Heart left ventricle (tissue), 16 donors: ENCODE measurements at regions not wholly inside any gene's neighbourhood (a gene's known extent, or its start where the extent isn't known, plus 50 kb on each side); places are given as distances from the start of the nearest gene placed in this dataset.
A peak's percentile ranks its signal among the peaks of the same experiment; 100 is the strongest.

Experiments
- ATAC-seq, 4 donors: fragments of 200-7000 bp; cut with Tn5 transposase; one replicate each; pipeline ENCODE4 v1.9.1; 2020 to 2022; ENCODE audit warnings: moderate library complexity in 4 of 4, mild to moderate bottlenecking in 3 of 4, moderate number of reproducible peaks in 1 of 4
- DNase-seq, 5 donors: peaks; one replicate each; pipeline ENCODE4 v3.0.0-alpha.2; 2020
- H3K27ac ChIP-seq, 12 donors: fragments of 200-600 bp; sonication (generic) in 4 of 12; one replicate each; pipeline versions ENCODE4 v1.5.0 to v1.8.0; 2016 to 2022; ENCODE audit warnings: mild to moderate bottlenecking in 2 of 12
- H3K27me3 ChIP-seq, 9 donors: fragments of 200-600 bp; sonication (generic) in 2 of 9; one replicate each; pipeline versions ENCODE4 v1.5.1 to v1.8.0; 2016 to 2022; ENCODE audit warnings: mild to moderate bottlenecking in 3 of 9
- H3K36me3 ChIP-seq, 9 donors: fragments of 200-600 bp; sonication (generic) in 2 of 9; one replicate each; pipeline versions ENCODE4 v1.5.0 to v1.8.0; 2018 to 2022; ENCODE audit warnings: mild to moderate bottlenecking in 2 of 9
- H3K4me1 ChIP-seq, 12 donors: fragments of 200-600 bp; sonication (generic) in 4 of 12; one replicate each; pipeline versions ENCODE4 v1.5.0 to v1.8.0; 2016 to 2022; ENCODE audit warnings: mild to moderate bottlenecking in 3 of 12
- H3K4me3 ChIP-seq, 12 donors: fragments of 200-600 bp; sonication (generic) in 4 of 12; one replicate each; pipeline versions ENCODE4 v1.5.0 to v1.8.0; 2017 to 2022; ENCODE audit warnings: mild to moderate bottlenecking in 9 of 12, moderate library complexity in 4 of 12
- H3K9me3 ChIP-seq, 12 donors: fragments of 200-600 bp; sonication (generic) in 4 of 12; one replicate each; pipeline versions ENCODE4 v1.5.0 to v1.8.0; 2016 to 2022; ENCODE audit warnings: mild to moderate bottlenecking in 1 of 12
- POLR2A ChIP-seq, 2 donors: fragments of 450-650 bp; IDR thresholded peaks; one replicate each; pipeline ENCODE4 v1.6.1; 2017; ENCODE audit warnings: antibody characterized with exemption in 2 of 2, mild to moderate bottlenecking in 2 of 2, moderate library complexity in 2 of 2
- whole genome bisulfite sequencing, 4 donors: extraction: QIAGEN DNeasy Blood & Tissue Kit in 2 of 4; methylation state at CpG; one replicate each; pipeline versions ENCODE4 v1.1.5 to v1.1.7; 2013 to 2018; 5-methylcytosine and 5-hydroxymethylcytosine counted together
- intact Hi-C, 10 donors: fragments of 100-400 bp; cut with DNase I; formaldehyde crosslinking; loops; one replicate each; pipeline versions ENCODE4 v1.11.1 to v1.14.2; 2022
- TF ChIP-seq, protein P1 (sequence below), 12 donors: fragments of 200-600 bp; sonication (generic) in 4 of 12; IDR thresholded peaks; one replicate each; pipeline versions ENCODE4 v1.5.0 to v1.8.0; 2018 to 2022; ENCODE audit warnings: antibody characterized with exemption in 12 of 12, mild to moderate bottlenecking in 5 of 12
- donor health status: ischemic (EF 13 %, LVEDD 7.1; RV severe dilation, severe dysfunction).
- donor health status: healthy with polysubstance abuse.
- donor health status: DM: no; HTN: yes; CAD: no.
- donor health status: DM: no; HTN: no; CAD: no.
- donor health status: ischemic (EF 25% LVEDD 6.9; RV normal size, moderate dysfunction).
- donor health status: ischemic (EF 25% LVEDD 5.7; RV mildly dilated, moderate dysfunction).
- donor health status: healthy.
- donor health status: DM: yes; HTN: yes; CAD: no.
- donor health status: ischemic (EF 35%, LVEDD 5.7; RV mildly dilated, moderate dysfunction).
- donor health status: nonischemic (EF 11% LVEDD 7.7; RV severe dilation, severe dysfunction).
- donor health status: DM: yes; HTN: yes; CAD: no.
- donor health status: PGD.
- donor health status: ischemic (EF 29% LVEDD 5.4; RV normal size, mild dysfunction).
- donor health status: nonischemic (EF 23%, LVEDD 6.1; RV moderate dilation, normal function).

GRCh38 chr7:130963339-130963738 is 229.3 kb upstream of the KLF14 start:
- ATAC-seq (peak in 1 of 4 donors; percentile 72), DNase-seq (no peak)
- TF ChIP-seq POLR2A (IDR thresholded peaks at IDR 0.05): no peak
- TF ChIP-seq, protein P1, sequence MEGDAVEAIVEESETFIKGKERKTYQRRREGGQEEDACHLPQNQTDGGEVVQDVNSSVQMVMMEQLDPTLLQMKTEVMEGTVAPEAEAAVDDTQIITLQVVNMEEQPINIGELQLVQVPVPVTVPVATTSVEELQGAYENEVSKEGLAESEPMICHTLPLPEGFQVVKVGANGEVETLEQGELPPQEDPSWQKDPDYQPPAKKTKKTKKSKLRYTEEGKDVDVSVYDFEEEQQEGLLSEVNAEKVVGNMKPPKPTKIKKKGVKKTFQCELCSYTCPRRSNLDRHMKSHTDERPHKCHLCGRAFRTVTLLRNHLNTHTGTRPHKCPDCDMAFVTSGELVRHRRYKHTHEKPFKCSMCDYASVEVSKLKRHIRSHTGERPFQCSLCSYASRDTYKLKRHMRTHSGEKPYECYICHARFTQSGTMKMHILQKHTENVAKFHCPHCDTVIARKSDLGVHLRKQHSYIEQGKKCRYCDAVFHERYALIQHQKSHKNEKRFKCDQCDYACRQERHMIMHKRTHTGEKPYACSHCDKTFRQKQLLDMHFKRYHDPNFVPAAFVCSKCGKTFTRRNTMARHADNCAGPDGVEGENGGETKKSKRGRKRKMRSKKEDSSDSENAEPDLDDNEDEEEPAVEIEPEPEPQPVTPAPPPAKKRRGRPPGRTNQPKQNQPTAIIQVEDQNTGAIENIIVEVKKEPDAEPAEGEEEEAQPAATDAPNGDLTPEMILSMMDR (IDR thresholded peaks at IDR 0.05): no peak
- Histone ChIP-seq H3K27ac (peak overlapping the region in 4 of 12 donors; percentile 35 to 92 (median 38)), H3K4me1 (peaks cover 0 to 59% (median 33%) of the 10 kb centered on the region in 12 donors), H3K27me3 (no peaks in the 10 kb centered on the region), H3K36me3 (peaks cover 0 to 51% (median 14%) of the 10 kb centered on the region in 9 donors), H3K4me3 (no peak overlapping the region), H3K9me3 (no peaks in the 10 kb centered on the region)
- WGBS, 4 donors: 74 to 81% (median 79%) methylated on average over 5 of the region's 5 CpGs
- intact Hi-C loops: no loop called here

DNA sequence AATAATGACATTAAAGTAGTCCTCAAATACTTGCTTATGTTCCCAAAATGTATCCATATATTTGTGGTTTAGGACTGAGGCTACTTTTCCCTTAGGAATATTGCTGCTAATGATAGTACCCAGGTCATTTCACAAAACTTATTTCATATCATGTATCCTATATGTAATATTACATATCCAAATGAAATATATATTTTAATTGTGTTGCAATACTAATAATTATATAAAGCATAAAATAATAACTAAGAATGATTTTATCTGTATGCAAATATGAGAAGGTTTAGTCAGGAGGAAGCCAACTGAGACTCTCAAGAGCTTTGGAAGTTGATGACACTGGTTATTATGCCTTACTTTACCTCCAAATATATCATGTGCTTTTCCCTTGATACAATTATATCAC is 231.5 kb upstream of the KLF14 start:
- intact Hi-C loops: no loop called here
- Histone ChIP-seq H3K9me3 (no peaks in the 10 kb centered on the region), H3K36me3 (peaks cover 0 to 39% (median 11%) of the 10 kb centered on the region in 9 donors), H3K4me1 (peaks cover 0 to 54% (median 33%) of the 10 kb centered on the region in 12 donors), H3K4me3 (no peak overlapping the region), H3K27ac (no peak overlapping the region), H3K27me3 (no peaks in the 10 kb centered on the region)
- no peak for TF ChIP-seq POLR2A (IDR thresholded peaks at IDR 0.05)
- TF ChIP-seq, protein P1 (IDR thresholded peaks at IDR 0.05): no peak
- no peak for ATAC-seq
- DNase-seq: no peak

- Histone ChIP-seq H3K27me3 (no peaks in the 10 kb centered on the region), H3K27ac (no peak overlapping the region), H3K4me1 (peaks cover 0 to 54% (median 37%) of the 10 kb centered on the region in 12 donors), H3K9me3 (no peaks in the 10 kb centered on the region), H3K36me3 (peaks cover 0 to 39% (median 11%) of the 10 kb centered on the region in 9 donors), H3K4me3 (no peak overlapping the region)
- ATAC-seq (no peak), DNase-seq (no peak)
- intact Hi-C loops: no loop called here
- no peak for TF ChIP-seq POLR2A (IDR thresholded peaks at IDR 0.05)
- TF ChIP-seq, protein P1 (IDR thresholded peaks at IDR 0.05): no peak
- 89 to 95% (median 95%) methylated on average over 5 of the region's 5 CpGs for WGBS, 4 donors
These were observed 232.4 kb upstream of the KLF14 start for GRCh38 chr7:130966246-130967009.

GRCh38 chr7:130970196-130970595 is 236.2 kb upstream of the KLF14 start:
- Histone ChIP-seq H3K4me1 (peaks cover 0 to 45% (median 14%) of the 10 kb centered on the region in 12 donors), H3K27me3 (no peaks in the 10 kb centered on the region), H3K27ac (peak overlapping the region in 6 of 12 donors; percentile 2 to 65 (median 16)), H3K4me3 (no peak overlapping the region), H3K36me3 (peaks cover 0 to 36% (median 13%) of the 10 kb centered on the region in 9 donors), H3K9me3 (peaks cover 0 to 4% (median 0%) of the 10 kb centered on the region in 12 donors)
- ATAC-seq: no peak
- DNase-seq: no peak
- TF ChIP-seq, protein P1 (IDR thresholded peaks at IDR 0.05): no peak
- TF ChIP-seq POLR2A (IDR thresholded peaks at IDR 0.05): no peak
- intact Hi-C loops: no loop called here
